GM18868 (cell line): ENCODE measurements at regions not wholly inside any gene's neighbourhood (a gene's known extent, or its start where the extent isn't known, plus 50 kb on each side); places are given as distances from the start of the nearest gene placed in this dataset.

Source experiments
- ATAC-seq: cut with Tn5 transposase; IDR thresholded peaks from one replicate; pipeline ENCODE4 v1.9.1; 2021; ENCODE audit warnings: mild to moderate bottlenecking, moderate library complexity; ENCODE audit not compliant: unreplicated experiment

DNA sequence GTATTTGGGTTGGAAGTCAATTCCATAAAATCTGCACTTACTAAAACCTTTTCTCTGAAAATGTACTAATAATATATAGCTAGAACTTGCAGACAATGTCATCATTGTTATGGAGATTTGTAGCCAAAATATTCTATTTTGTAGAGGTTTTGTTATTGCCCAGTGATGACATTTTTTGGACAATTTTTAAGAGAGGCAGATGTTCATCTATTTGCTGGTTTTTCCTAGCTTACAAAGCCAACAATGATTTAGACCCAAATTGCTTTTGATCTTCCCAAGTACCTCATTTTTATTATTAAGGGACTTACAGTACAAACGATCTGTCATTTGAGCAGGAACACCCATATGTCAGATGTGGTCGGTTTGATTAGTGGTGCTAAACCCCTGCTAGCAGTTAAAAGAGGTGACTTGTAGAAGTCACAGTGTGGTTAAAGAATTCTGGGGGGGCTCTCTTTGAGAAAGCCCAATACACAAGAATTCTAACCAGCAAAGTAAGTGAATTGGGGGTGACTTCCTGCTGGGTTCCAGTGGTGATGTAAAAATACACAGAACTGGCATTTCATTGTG is 136.2 kb downstream of the KIT start:
- ATAC-seq, result no peak
